ENCODE measurements at regions not wholly inside any gene's neighbourhood (a gene's known extent, or its start where the extent isn't known, plus 50 kb on each side); places are given as distances from the start of the nearest gene placed in this dataset.
A peak's percentile ranks its signal among the peaks of the same experiment; 100 is the strongest.

DNA sequence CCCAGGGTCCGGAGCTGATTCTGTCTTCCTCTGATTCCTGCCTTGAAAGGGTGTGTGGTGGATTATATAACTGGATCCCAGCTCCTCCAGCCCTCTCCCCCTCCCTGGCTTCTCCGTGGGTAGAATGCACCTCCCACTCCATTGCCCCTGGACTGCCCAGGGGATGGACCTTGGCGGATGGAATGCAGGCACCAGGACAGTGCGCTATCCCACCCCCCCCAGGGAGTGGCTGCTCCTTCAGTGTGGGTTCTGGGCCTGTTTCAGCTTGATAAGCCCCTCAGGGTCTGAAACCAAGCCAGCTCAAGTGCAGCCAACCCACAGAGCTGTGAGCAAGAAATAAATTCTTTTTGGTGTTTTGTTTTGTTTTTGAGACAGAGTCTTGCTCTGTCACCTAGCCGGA lies 112.4 kb upstream of the TMEM132D start:
- H3K4me3 ChIP-seq (replicated peaks in 1 of 2; ENCODE audit: low read depth in 2 of 2, low read length in 2 of 2) = no peak overlapping the region
- TF ChIP-seq, protein P1, sequence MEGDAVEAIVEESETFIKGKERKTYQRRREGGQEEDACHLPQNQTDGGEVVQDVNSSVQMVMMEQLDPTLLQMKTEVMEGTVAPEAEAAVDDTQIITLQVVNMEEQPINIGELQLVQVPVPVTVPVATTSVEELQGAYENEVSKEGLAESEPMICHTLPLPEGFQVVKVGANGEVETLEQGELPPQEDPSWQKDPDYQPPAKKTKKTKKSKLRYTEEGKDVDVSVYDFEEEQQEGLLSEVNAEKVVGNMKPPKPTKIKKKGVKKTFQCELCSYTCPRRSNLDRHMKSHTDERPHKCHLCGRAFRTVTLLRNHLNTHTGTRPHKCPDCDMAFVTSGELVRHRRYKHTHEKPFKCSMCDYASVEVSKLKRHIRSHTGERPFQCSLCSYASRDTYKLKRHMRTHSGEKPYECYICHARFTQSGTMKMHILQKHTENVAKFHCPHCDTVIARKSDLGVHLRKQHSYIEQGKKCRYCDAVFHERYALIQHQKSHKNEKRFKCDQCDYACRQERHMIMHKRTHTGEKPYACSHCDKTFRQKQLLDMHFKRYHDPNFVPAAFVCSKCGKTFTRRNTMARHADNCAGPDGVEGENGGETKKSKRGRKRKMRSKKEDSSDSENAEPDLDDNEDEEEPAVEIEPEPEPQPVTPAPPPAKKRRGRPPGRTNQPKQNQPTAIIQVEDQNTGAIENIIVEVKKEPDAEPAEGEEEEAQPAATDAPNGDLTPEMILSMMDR (IDR thresholded peaks at IDR 0.05; ENCODE audit: low read depth, low read length) = no peak

DNA sequence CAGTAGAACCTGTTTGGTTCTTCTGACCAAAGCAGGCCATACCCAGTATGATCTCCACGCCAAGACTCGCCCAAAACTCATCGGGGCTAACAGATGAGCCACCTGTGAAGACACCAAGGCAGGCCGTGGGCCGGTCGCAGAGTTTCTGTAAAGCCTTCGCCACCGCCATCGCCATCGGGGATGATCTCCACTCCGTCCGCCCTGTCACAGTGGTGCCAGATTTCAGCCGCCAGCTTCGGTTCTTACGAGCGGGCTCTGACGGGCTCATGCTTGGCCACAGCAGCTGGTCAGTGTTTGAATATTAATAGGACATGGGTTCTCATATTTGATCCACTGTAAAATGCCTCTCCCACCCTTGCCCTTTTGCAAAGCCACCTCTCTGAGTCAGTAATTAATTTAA lies 113.2 kb upstream of the TMEM132D start:
- H3K4me3 ChIP-seq (replicated peaks in 1 of 2; ENCODE audit: low read depth in 2 of 2, low read length in 2 of 2) = no peak overlapping the region
- TF ChIP-seq, protein P1 (IDR thresholded peaks at IDR 0.05; ENCODE audit: low read depth, low read length) = no peak

More for the DNA sequence above, 112.4 kb upstream of the TMEM132D start:
- DNase-seq (ENCODE audit: low read depth in 2 of 2) = no peak

DNA sequence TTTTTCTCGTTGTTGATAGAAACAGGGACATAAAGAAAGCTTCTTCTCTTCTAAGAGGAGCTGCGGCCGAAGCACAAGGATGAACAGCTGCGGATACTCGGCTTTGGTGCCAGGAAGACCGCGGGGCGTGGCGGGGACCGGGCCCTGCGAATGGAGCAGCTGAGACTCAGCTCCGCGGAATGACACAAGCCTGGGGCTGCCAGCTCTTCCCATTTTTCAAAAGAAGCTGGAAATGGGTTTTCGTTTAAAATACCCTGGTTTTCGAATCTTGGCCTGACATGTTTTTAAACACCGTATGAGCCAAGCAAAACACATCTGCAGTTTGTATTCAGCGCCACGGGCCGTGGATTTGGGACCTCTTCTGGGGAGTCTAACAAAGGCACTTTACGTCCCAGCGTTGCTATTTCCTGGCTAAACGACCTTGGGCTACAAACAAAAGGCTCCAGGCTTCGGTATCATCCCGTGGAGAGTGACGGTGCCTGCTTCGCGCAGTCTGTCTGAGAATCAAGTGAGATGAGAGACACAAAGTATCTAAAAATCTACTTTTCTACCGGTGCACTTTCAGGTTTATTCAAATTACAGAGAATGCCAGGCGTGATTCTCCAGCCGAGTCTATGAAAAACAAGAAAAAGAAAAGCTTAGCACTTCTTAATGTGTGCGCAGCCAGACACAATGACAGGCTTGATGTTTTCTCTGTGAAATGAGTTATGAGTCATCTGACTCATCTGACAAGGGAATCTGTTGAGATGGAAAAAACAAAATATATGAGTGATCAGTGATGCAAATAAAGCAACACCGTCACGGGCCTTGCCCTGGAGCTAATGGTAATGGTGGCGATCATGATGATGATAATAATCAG lies 114.0 kb upstream of the TMEM132D start:
- DNase-seq (ENCODE audit: low read depth in 2 of 2) = no peak
- TF ChIP-seq, protein P1 (IDR thresholded peaks at IDR 0.05; ENCODE audit: low read depth, low read length) = no peak
- no peak overlapping the region for H3K4me3 ChIP-seq (replicated peaks in 1 of 2; ENCODE audit: low read depth in 2 of 2, low read length in 2 of 2)

More for the DNA sequence above, 113.2 kb upstream of the TMEM132D start:
- no peak for DNase-seq (ENCODE audit: low read depth in 2 of 2)

DNA sequence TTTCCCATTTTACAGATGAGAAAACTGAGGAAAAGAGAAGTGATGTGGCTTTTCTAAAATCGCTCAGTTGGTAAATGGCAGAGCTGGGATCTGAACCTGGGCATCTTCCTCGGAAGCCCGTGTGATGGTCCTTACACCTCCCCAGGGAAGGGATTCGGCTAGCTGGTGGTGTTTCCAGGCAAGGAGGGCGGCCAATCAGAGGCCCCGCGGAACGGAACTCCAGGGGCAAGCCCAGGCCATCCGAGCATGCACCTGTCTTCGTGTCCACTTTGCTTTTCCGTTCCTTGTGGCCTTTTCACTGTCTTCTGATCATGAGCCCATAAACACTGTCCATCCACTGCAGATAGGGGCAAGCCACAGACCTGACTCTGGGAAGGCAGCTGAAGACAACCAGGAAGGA lies 114.8 kb upstream of the TMEM132D start:
- TF ChIP-seq, protein P1 (IDR thresholded peaks at IDR 0.05; ENCODE audit: low read depth, low read length) = no peak
- DNase-seq (ENCODE audit: low read depth in 2 of 2) = no peak
- H3K4me3 ChIP-seq (replicated peaks in 1 of 2; ENCODE audit: low read depth in 2 of 2, low read length in 2 of 2) = no peak overlapping the region

DNA sequence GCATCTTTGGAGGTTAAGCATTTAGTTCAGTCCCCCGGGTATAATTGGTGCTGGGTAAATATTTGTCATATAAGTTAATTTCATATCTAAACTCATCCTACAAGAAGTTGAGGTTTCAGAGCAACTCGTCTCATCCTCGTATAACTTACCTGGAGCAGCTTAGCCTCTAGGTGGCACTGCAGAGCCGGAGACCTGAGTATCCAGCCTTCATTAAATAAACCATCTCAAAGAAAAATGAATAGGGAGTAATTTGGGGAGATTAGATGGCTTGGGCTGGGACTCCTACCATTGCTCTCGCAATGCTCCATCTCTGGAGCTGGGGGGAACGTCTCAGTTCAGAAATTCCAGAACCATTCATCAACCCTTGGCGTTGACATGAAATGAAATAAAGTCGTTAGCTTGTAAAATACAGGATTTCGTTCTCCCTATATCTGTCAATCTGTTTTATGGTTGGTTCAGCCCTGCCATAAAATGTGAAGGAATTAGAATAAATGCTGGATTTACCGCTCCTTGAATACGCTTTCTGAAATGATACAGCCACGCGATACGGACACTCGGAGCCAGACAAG lies 122.9 kb upstream of the TMEM132D start:
- no peak overlapping the region for H3K4me3 ChIP-seq (replicated peaks in 1 of 2; ENCODE audit: low read depth in 2 of 2, low read length in 2 of 2)
- peak; percentile 2 to 14 for DNase-seq (ENCODE audit: low read depth in 2 of 2)
- TF ChIP-seq, protein P1 (IDR thresholded peaks at IDR 0.05; ENCODE audit: low read depth, low read length) = peak; percentile 34

DNA sequence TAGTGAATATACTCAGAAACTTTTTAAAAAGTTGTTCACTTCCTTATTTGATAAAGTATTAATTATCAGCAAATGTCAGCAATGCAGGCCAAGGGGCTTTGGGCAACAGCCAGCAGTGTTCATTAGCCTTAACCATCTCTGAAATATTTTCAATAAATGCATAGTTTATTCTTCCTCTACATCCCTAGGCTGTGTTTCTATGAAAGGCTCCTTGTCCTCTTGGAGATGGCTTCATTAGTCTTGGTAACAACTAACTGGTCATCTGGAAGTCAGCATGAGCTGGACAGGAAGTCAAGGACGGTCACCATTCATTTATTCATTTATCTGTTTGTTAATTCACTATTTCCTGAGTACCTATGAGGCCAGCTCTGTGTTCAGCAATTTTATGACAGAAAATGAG lies 124.0 kb upstream of the TMEM132D start:
- TF ChIP-seq, protein P1 (IDR thresholded peaks at IDR 0.05; ENCODE audit: low read depth, low read length) = no peak
- H3K4me3 ChIP-seq (replicated peaks in 1 of 2; ENCODE audit: low read depth in 2 of 2, low read length in 2 of 2) = no peak overlapping the region
- no peak for DNase-seq (ENCODE audit: low read depth in 2 of 2)

All from cardiac fibroblast (primary cell).